Smooth muscle cell (in vitro differentiated cells): ENCODE measurements at regions not wholly inside any gene's neighbourhood (a gene's known extent, or its start where the extent isn't known, plus 50 kb on each side); places are given as distances from the start of the nearest gene placed in this dataset.

Source experiments
- DNase-seq: peaks from one replicate; lab custom pipeline; 2025; ENCODE audit not compliant: unreplicated experiment; lab: John Stamatoyannopoulos, UW
- H2AFZ ChIP-seq: fragments of 200-600 bp; sonication (generic); 2 replicates; pipeline ENCODE4 v1.6.0; 2016; ENCODE audit warnings: antibody characterized with exemption, low read depth, mild to moderate bottlenecking
- H3F3A ChIP-seq: fragments of 200-600 bp; sonication (generic); 2 replicates; pipeline ENCODE4 v1.6.0; 2017; ENCODE audit warnings: antibody characterized with exemption, low read depth
- H3K27ac ChIP-seq: fragments of 200-600 bp; sonication (generic); 2 replicates; pipeline ENCODE4 v1.5.1; 2016; ENCODE audit warnings: low read depth, mild to moderate bottlenecking
- H3K27me3 ChIP-seq: fragments of 200-600 bp; sonication (generic); 2 replicates; pipeline ENCODE4 v1.6.1; 2016; ENCODE audit warnings: low read depth, mild to moderate bottlenecking
- H3K36me3 ChIP-seq: fragments of 200-600 bp; sonication (generic); 2 replicates; pipeline ENCODE4 v1.5.1; 2016; ENCODE audit warnings: low read depth
- H3K4me1 ChIP-seq: fragments of 200-600 bp; sonication (generic); 2 replicates; pipeline ENCODE4 v1.5.1; 2016; ENCODE audit warnings: low read depth
- H3K4me2 ChIP-seq: fragments of 200-600 bp; sonication (generic); 2 replicates; pipeline ENCODE4 v1.6.0; 2016; ENCODE audit warnings: mild to moderate bottlenecking
- H3K4me3 ChIP-seq: fragments of 200-600 bp; sonication (generic); 2 replicates; pipeline ENCODE4 v1.5.1; 2016; ENCODE audit warnings: mild to moderate bottlenecking
- H3K79me2 ChIP-seq: fragments of 200-600 bp; sonication (generic); 2 replicates; pipeline ENCODE4 v1.6.0; 2016; ENCODE audit warnings: low read depth, mild to moderate bottlenecking
- H3K9ac ChIP-seq: fragments of 200-600 bp; sonication (generic); 2 replicates; pipeline ENCODE4 v1.6.0; 2016; ENCODE audit warnings: low read depth
- H3K9me3 ChIP-seq: fragments of 200-600 bp; sonication (generic); replicated peaks from 2 replicates; pipeline ENCODE4 v1.5.1; 2016; ENCODE audit warnings: low read depth
- H4K20me1 ChIP-seq: fragments of 200-600 bp; sonication (generic); 2 replicates; pipeline ENCODE4 v1.6.0; 2016; ENCODE audit warnings: low read depth
- WGBS: methylation state at CpG from one replicate; pipeline ENCODE4 v1.1.7; 2016; ENCODE audit warnings: low lambda C conversion rate; 5-methylcytosine and 5-hydroxymethylcytosine counted together
- TF ChIP-seq, protein P1 (sequence below): fragments of 200-600 bp; sonication (generic); IDR thresholded peaks from 2 replicates; pipeline ENCODE4 v1.5.1; 2017; ENCODE audit warnings: borderline replicate concordance, mild to moderate bottlenecking, antibody characterized with exemption; ENCODE audit not compliant: insufficient read depth, poor library complexity, severe bottlenecking

DNA sequence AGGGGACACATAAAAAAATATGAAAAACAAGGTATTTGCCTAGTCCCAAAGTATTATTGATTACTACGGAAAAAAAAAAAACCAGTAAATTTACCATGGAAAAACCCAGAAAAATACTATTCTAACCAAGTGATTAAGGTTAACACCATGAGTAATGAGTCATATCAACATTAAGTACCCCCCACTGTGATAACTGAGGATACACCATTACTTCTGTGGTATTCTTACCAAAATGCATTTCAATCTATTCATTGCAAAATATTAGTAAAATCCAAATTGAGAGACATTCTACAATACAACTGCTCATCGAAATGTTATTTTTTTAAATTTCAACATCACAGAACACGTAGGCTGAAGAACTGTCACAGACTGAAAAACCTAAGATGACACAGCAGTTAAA, 669.8 kb downstream of the ZEB2 start:
- DNase-seq, result no peak
- H3K27ac ChIP-seq, result no peak overlapping the region
- no peaks in the 10 kb centered on the region for H3F3A ChIP-seq
- no peaks in the 10 kb centered on the region for H3K9me3 ChIP-seq
- H3K9ac ChIP-seq, result no peak overlapping the region
- no peaks in the 10 kb centered on the region for H3K79me2 ChIP-seq
- H3K36me3 ChIP-seq, result no peaks in the 10 kb centered on the region
- H3K4me3 ChIP-seq, result no peak overlapping the region
- H4K20me1 ChIP-seq, result no peaks in the 10 kb centered on the region
- H2AFZ ChIP-seq, result no peak overlapping the region
- no peaks in the 10 kb centered on the region for H3K27me3 ChIP-seq
- no peaks in the 10 kb centered on the region for H3K4me1 ChIP-seq
- 78% methylated on average over 3 of the region's 3 CpGs for WGBS
- TF ChIP-seq, protein P1, sequence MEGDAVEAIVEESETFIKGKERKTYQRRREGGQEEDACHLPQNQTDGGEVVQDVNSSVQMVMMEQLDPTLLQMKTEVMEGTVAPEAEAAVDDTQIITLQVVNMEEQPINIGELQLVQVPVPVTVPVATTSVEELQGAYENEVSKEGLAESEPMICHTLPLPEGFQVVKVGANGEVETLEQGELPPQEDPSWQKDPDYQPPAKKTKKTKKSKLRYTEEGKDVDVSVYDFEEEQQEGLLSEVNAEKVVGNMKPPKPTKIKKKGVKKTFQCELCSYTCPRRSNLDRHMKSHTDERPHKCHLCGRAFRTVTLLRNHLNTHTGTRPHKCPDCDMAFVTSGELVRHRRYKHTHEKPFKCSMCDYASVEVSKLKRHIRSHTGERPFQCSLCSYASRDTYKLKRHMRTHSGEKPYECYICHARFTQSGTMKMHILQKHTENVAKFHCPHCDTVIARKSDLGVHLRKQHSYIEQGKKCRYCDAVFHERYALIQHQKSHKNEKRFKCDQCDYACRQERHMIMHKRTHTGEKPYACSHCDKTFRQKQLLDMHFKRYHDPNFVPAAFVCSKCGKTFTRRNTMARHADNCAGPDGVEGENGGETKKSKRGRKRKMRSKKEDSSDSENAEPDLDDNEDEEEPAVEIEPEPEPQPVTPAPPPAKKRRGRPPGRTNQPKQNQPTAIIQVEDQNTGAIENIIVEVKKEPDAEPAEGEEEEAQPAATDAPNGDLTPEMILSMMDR, result no peak
- no peak overlapping the region for H3K4me2 ChIP-seq

DNA sequence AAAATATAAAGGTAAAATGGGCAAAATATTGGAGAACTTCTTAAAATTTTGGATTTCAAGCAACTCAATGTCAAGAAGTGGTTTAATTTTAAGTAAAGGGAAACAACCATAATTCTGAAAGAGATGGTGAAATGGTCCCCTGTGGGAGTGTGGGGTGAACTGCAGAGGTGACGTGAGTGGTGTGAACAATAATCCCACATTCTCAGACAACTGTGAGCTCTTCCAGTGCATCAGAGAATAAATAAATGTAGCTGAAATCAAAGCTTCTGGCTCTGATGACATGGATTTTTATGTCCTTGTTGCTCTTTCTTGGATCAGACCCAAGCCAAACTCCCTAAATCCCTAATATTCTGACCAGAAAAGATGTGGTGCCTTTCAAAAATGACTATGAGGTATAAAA, 672.7 kb downstream of the ZEB2 start:
- Histone ChIP-seq H3K4me1 (peaks cover 4% of the 10 kb centered on the region), H3K36me3 (no peaks in the 10 kb centered on the region), H4K20me1 (no peaks in the 10 kb centered on the region), H3K4me3 (no peak overlapping the region), H3F3A (no peaks in the 10 kb centered on the region), H3K27me3 (no peaks in the 10 kb centered on the region), H3K27ac (no peak overlapping the region), H2AFZ (no peak overlapping the region), H3K9ac (no peak overlapping the region), H3K9me3 (no peaks in the 10 kb centered on the region), H3K79me2 (no peaks in the 10 kb centered on the region), H3K4me2 (no peak overlapping the region)
- TF ChIP-seq, protein P1, result no peak
- DNase-seq, result no peak
- WGBS, result 83% methylated on average over 1 of the region's 1 CpG

DNA sequence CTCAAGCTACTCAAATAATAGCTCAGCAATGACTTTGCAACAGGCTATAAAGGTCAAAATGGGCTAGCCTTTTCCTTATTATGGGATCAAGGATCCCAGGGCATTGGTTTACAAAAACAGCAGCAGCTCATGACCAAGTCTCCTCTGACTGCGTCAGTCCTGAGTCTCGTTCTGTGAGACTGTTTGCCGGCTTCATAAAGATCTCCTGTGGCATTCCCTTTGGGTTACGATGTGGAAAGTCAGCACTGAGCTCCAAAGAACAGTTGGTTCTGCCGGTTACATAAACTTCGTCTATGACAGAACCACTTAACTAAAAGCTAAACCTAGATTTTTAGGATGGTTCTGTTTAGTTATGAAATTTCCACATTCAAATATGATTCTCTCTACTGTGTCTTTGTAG, 674.9 kb downstream of the ZEB2 start:
- Histone ChIP-seq H3K36me3 (no peaks in the 10 kb centered on the region), H3K9me3 (no peaks in the 10 kb centered on the region), H3K9ac (no peak overlapping the region), H3K4me3 (no peak overlapping the region), H3K4me1 (peaks cover 4% of the 10 kb centered on the region), H4K20me1 (no peaks in the 10 kb centered on the region), H3K79me2 (no peaks in the 10 kb centered on the region), H3K27ac (no peak overlapping the region), H3K4me2 (no peak overlapping the region), H3K27me3 (no peaks in the 10 kb centered on the region), H3F3A (no peaks in the 10 kb centered on the region), H2AFZ (no peak overlapping the region)
- TF ChIP-seq, protein P1, result no peak
- DNase-seq, result no peak
- WGBS, result 82% methylated on average over 6 of the region's 6 CpGs

DNA sequence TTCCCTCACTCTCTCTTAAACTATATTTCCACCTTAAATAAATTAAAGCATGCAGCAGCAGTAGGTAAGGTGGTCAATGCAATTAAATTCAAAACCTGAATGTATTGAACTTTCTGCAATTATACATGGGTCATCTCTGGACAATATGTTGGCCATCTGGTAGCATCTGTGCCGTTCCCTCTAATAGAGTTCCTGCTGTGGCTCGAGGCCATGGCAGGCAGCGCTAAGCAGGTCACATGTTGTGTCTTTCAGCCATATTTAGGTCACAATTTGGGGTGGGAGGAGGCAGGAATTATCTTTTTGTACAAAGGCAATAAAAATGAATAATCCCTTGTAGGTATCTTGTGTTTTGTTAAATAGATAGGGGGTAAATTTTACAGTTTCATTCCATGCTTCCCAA, 676.2 kb downstream of the ZEB2 start:
- 98% methylated on average over 3 of the region's 3 CpGs for WGBS
- no peaks in the 10 kb centered on the region for H3K9me3 ChIP-seq
- H3K4me1 ChIP-seq, result peaks cover 4% of the 10 kb centered on the region
- no peaks in the 10 kb centered on the region for H3K27me3 ChIP-seq
- H3K4me3 ChIP-seq, result no peak overlapping the region
- no peaks in the 10 kb centered on the region for H3K79me2 ChIP-seq
- no peaks in the 10 kb centered on the region for H3F3A ChIP-seq
- no peaks in the 10 kb centered on the region for H4K20me1 ChIP-seq
- TF ChIP-seq, protein P1, result no peak
- no peak overlapping the region for H3K4me2 ChIP-seq
- H3K36me3 ChIP-seq, result no peaks in the 10 kb centered on the region
- no peak overlapping the region for H3K27ac ChIP-seq
- no peak for DNase-seq
- no peak overlapping the region for H2AFZ ChIP-seq
- H3K9ac ChIP-seq, result no peak overlapping the region
